GM19035 (cell line): ENCODE measurements at regions not wholly inside any gene's neighbourhood (a gene's known extent, or its start where the extent isn't known, plus 50 kb on each side); places are given as distances from the start of the nearest gene placed in this dataset.

Experiments used
- ATAC-seq: cut with Tn5 transposase; IDR thresholded peaks from one replicate; pipeline ENCODE4 v1.9.1; 2021; ENCODE audit not compliant: unreplicated experiment

- no peak for ATAC-seq
These were observed 277.7 kb upstream of the ZNF717 start for GRCh38 chr3:76063019-76063418.

GRCh38 chr3:76063811-76064210 lies 278.5 kb upstream of the ZNF717 start:
- no peak for ATAC-seq

- no peak for ATAC-seq
These were observed 280.6 kb upstream of the ZNF717 start for GRCh38 chr3:76065964-76066363.

DNA sequence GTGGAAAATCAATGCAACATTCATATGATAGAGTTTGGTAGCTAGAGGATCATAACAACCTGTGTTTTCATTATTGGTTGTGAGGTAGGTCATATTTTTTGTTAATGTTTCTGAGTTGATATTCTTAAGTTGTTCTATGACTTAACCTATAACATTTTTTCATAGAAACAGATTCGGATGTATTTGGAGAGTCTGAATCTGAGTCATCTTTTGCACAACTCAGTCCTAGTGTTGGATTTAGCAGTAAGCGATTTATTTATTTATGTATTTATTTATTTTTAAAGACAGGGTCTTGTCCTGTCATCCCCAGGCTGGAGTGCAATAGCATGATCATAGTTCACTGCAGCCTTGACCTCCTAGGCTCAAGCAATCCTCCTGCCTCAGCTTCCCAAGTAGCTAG lies 292.8 kb upstream of the ZNF717 start:
- no peak for ATAC-seq

- no peak for ATAC-seq
These were observed 298.6 kb upstream of the ZNF717 start for GRCh38 chr3:76083992-76084391.

DNA sequence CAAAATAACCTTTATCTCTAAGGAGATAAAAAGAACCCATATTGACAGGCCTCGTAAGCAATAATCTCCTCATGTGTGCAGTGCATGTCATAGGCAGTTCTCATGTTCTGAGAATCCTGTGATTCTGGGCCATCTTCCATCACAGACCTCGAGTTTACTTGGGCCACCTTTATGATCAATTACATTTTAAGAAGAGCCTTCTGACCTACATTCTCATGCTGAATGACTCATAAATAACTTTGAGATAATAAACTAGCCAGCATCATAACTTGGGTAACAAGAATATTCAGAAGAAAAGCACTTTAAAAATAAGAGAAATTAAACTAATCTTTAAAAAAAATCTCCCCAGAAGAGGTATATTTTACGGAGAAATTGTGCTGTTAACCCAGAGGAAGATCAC lies 310.7 kb upstream of the ZNF717 start:
- no peak for ATAC-seq

GRCh38 chr3:76096836-76097588 lies 311.7 kb upstream of the ZNF717 start:
- no peak for ATAC-seq

DNA sequence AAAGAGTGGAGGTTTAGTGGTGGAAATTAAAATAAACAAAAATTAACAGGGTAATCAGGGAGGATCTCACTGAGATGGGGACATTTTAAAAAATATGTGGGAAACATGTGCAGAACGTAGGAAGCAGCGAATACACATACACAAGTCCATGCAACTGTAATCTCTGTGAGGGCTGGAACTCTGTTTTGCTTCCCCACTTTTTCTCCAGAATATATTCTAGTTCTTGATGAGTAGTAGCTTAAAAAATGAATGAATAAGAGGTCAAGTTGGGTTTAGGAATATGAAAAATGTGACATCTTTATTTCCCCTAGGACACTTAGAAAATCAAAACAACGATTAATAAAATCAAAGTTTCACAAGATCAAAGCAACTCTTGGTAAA lies 312.2 kb upstream of the ZNF717 start:
- no peak for ATAC-seq

- ATAC-seq: no peak
These were observed 314.6 kb upstream of the ZNF717 start for GRCh38 chr3:76099956-76100355.

DNA sequence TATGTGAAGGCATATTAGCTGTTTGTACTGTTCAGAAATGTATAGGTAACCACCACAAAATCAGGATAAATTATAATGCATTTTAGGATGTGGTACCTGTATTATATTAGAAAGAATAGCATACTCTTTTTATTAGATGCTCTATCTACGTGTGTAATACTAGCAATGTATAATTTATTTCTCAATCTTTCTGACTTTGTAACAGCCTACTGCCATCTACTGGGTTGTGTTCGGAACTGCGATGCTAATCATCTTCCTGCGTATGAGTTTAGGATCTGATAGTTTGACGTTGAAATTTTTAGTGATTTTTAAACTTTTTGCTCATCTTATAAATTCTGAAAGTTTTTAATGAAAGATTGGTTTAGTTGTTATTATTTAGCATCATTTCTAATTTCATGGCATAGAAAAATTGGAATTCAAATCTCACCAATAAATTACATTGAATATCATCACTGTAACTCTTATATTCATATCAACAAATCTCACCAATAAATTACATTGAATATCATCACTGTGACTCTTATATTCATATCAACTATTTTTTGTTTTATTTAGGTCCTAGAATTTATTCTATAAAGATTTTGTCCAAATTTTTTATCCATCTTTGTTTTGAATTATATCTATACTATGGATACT lies 322.7 kb upstream of the ZNF717 start:
- ATAC-seq: no peak

GRCh38 chr3:76111808-76112207 lies 326.5 kb upstream of the ZNF717 start:
- ATAC-seq: no peak

GRCh38 chr3:76122007-76122406 lies 336.7 kb upstream of the ZNF717 start:
- ATAC-seq: no peak

DNA sequence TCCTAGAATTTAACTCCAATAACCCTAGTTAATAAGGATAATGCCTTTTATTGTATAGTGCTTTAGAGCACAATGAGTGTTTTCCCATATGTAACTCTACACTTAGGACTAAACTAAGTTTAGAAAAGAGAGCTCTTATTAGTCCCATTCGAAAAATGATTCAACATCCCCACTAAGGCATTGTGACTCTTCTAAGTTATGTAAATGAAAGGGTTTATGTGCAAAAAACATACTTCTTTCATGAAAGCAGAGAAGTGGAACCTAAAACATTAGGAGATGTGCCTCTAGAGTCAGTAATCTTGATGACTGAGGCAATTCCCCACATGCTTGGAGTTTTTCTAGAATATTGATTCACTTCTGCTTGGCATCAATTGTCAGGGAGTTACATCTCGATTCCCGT lies 344.1 kb upstream of the ZNF717 start:
- no peak for ATAC-seq

DNA sequence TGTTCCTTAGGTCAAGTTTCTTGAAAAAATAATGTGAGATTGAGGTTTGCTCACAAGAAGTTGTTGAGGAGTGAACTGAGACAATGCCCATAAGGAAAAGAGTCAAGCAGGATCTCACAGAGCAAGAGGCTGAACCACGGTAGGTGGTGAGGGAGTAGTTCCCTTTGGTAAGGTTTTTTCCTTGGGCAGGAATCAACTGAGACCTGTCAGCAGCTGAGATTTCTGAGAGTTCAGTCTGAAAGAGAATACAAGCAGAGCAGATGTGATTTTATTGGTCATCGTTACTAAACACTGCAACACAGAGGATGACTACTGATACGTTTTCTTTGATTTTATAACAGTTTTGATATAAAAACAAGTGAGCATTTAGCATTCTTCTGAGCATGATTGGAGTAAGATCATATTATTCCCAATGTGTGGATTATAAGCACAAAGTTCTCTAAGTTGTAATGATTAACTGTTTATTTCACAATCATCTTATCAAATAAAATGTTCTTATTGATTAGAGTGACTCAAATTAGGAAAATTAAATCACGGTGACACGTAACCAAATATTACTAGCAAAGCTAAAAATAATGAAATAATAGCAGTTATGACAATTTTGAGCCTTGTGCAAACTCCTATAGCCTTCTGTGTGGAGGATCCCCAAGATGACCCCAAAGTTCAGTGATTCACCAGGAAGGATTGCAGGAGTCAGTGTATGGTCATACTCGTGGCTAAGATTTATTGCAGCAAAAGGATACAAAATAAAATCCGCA lies 346.2 kb upstream of the ZNF717 start:
- ATAC-seq: no peak

DNA sequence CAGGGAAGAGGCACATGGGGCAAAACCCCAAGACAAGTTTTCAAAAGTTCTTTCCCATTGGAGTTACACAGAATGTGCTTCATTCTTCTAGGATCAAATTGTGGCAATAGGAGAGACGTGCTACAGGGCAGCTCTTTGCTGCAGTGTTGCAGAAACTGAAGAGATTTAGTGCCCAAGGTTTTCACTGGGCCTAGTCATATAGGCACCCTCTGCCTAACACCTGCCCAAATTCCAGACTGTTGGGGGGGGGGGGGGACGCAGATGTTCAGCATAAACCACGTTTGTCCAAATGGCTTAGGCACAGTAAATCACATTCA lies 346.8 kb upstream of the ZNF717 start:
- ATAC-seq: no peak

GRCh38 chr3:76134166-76134565 lies 348.8 kb upstream of the ZNF717 start:
- ATAC-seq: no peak

DNA sequence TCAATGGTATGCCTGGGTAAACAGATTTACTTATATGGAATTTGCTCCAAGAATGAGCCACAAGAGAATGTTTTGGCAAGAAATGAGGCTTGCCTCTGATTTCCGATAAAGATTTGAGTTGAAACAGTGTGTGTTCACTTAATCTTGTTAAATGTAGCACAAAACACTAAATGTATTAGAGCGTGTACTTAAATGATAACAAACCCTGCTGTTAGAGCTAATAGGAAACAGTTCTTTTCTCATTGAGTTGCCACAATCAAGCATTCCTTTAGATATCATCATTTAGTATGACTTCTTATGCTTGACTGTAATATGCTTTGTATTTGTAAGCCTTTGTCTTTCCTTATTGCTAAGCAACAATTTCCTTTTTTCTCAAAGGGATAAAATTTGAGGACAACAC lies 353.6 kb upstream of the ZNF717 start:
- ATAC-seq: no peak

DNA sequence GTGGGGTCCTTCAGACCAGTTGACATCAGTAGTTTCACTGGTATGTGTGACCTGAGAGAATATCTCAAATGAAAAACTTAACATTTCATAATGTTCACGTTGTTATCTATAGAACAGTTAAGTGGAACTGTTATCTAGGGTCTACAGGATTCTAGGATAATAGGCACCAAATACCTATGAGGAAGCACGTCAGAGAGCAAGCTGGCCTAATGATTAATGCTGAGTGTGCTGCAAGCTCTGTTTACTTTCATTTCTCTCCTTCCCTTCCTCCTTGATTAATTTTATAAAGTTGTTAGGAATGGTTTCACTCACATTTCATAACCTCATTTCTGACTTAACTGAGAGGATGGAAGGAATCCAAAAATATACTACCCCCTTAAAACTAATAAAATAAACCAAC lies 362.5 kb upstream of the ZNF717 start:
- no peak for ATAC-seq

GRCh38 chr3:76152028-76152427 lies 366.7 kb upstream of the ZNF717 start:
- no peak for ATAC-seq

GRCh38 chr3:76161856-76162255 lies 376.5 kb upstream of the ZNF717 start:
- no peak for ATAC-seq

GRCh38 chr3:76171647-76172046 lies 386.3 kb upstream of the ZNF717 start:
- ATAC-seq: no peak

DNA sequence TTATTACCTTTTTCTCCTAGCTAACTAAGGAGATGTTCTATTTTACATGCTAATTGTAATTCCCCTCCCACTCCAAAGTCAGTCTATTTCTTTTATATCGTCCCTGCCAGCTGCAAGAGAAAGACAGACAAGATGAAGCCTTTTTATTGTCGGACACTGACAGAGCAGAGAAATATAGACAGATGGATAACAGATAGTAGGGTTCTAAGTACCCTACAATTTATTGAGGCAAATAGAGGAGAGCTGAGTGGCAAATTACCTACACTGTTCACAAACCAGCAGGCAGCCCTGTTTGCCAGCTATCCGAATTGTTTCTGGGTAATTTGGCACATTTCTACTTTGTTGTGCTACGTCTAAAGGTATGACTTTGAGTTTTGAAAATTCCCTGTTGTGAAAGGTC lies 392.3 kb upstream of the ZNF717 start:
- no peak for ATAC-seq
